OCI-LY1 (cell line): ENCODE measurements at regions not wholly inside any gene's neighbourhood (a gene's known extent, or its start where the extent isn't known, plus 50 kb on each side); places are given as distances from the start of the nearest gene placed in this dataset.

ENCODE experiments used
- H2AFZ ChIP-seq: fragments of 200-600 bp; sonication (generic), shearing (Covaris generic); 2 replicates; pipeline ENCODE4 v1.6.0; 2014; ENCODE audit warnings: antibody characterized with exemption, mild to moderate bottlenecking, low read length
- H3F3A ChIP-seq: fragments of 200-600 bp; sonication (generic), shearing (Covaris generic); 2 replicates; pipeline ENCODE4 v1.6.0; 2014; ENCODE audit warnings: mild to moderate bottlenecking, antibody characterized with exemption, low read length, moderate library complexity; ENCODE audit not compliant: insufficient read depth
- H3K27ac ChIP-seq: fragments of 200-600 bp; sonication (generic); 2 replicates; pipeline ENCODE4 v1.5.1; 2014; ENCODE audit warnings: low read length, mixed run types, mild to moderate bottlenecking, low read depth; ENCODE audit not compliant: poor library complexity, severe bottlenecking
- H3K27me3 ChIP-seq: fragments of 200-600 bp; sonication (generic); 2 replicates; pipeline ENCODE4 v1.6.0; 2014; ENCODE audit warnings: antibody characterized with exemption, mild to moderate bottlenecking, low read length, moderate library complexity; ENCODE audit not compliant: insufficient read depth
- H3K36me3 ChIP-seq: fragments of 200-600 bp; sonication (generic); 2 replicates; pipeline ENCODE4 v1.6.1; 2014; ENCODE audit warnings: mild to moderate bottlenecking, antibody characterized with exemption, low read length, moderate library complexity, mixed read lengths; ENCODE audit not compliant: insufficient read depth
- H3K4me1 ChIP-seq: fragments of 200-600 bp; sonication (generic); 2 replicates; pipeline ENCODE4 v1.5.1; 2014; ENCODE audit warnings: mild to moderate bottlenecking, low read length, moderate library complexity; ENCODE audit not compliant: insufficient read depth, severe bottlenecking
- H3K4me2 ChIP-seq: fragments of 200-600 bp; sonication (generic), shearing (Covaris generic); 2 replicates; pipeline ENCODE4 v1.6.1; 2014; ENCODE audit warnings: low read length
- H3K4me3 ChIP-seq: fragments of 200-600 bp; sonication (generic); 2 replicates; pipeline ENCODE4 v1.5.1; 2014; ENCODE audit warnings: low read length, low read depth, mild to moderate bottlenecking, mixed read lengths; ENCODE audit not compliant: poor library complexity, severe bottlenecking
- H3K79me2 ChIP-seq: fragments of 200-600 bp; shearing (Covaris generic); 2 replicates; pipeline ENCODE4 v1.6.1; 2016; ENCODE audit warnings: mixed run types, low read length, mixed read lengths; ENCODE audit not compliant: insufficient read depth
- H3K9ac ChIP-seq: fragments of 200-600 bp; sonication (generic), shearing (Covaris generic); 2 replicates; pipeline ENCODE4 v1.6.1; 2014; ENCODE audit warnings: mild to moderate bottlenecking, low read length, mixed read lengths
- H3K9me2 ChIP-seq: fragments of 200-600 bp; sonication (generic), shearing (Covaris generic); 2 replicates; pipeline ENCODE4 v1.6.1; 2014; ENCODE audit warnings: low read depth, mild to moderate bottlenecking, low read length, mixed read lengths
- H3K9me3 ChIP-seq: fragments of 200-600 bp; shearing (Covaris generic); 2 replicates; pipeline ENCODE4 v1.6.1; 2014; ENCODE audit warnings: low read length, mixed read lengths
- H4K20me1 ChIP-seq: fragments of 200-600 bp; sonication (generic), shearing (Covaris generic); 2 replicates; pipeline ENCODE4 v1.6.0; 2016; ENCODE audit warnings: mild to moderate bottlenecking, low read length; ENCODE audit not compliant: insufficient read depth
- CTCF ChIP-seq: fragments of 200-600 bp; sonication (generic), shearing (Covaris generic); IDR thresholded peaks from 2 replicates; pipeline ENCODE4 v1.5.1; 2017; ENCODE audit warnings: mild to moderate bottlenecking, antibody characterized with exemption, low read length, moderate library complexity, mixed read lengths
- EZH2 ChIP-seq: fragments of 200-600 bp; sonication (generic), shearing (Covaris generic); IDR thresholded peaks from 2 replicates; pipeline ENCODE4 v1.8.0; 2017; ENCODE audit warnings: borderline replicate concordance, mixed run types, mild to moderate bottlenecking, antibody characterized with exemption, low read length, moderate library complexity, mixed read lengths

DNA sequence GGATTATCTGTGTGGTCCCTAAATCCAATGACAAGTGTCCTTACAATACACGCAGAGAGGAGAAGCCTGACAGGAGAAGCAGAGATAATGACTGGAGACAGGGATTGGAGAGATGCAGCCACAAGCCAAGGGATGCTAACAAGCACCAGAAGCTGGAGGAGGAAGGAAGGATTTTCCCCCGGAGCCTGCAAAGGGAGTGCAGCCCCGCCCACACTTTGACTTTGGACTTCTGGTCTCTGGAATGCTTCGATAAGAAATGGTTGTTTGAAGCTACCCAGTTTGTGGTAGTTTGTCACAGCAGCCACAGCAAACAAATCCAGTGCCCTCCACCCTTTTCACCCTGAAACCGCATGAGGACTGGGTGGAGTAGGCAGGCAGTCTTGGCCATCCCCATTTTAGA, 77.2 kb upstream of the BOD1 start:
- Histone ChIP-seq H3K4me3 (no peak overlapping the region), H4K20me1 (no peaks in the 10 kb centered on the region), H3K9me3 (no peaks in the 10 kb centered on the region), H2AFZ (no peak overlapping the region), H3K79me2 (no peaks in the 10 kb centered on the region), H3K9ac (no peak overlapping the region), H3F3A (peaks cover 9% of the 10 kb centered on the region), H3K4me1 (peaks cover 84% of the 10 kb centered on the region), H3K36me3 (no peaks in the 10 kb centered on the region), H3K27me3 (no peaks in the 10 kb centered on the region), H3K4me2 (no peak overlapping the region), H3K27ac (peak overlapping the region; percentile 96), H3K9me2 (no peaks in the 10 kb centered on the region)
- TF ChIP-seq EZH2 (no peak), CTCF (no peak)

DNA sequence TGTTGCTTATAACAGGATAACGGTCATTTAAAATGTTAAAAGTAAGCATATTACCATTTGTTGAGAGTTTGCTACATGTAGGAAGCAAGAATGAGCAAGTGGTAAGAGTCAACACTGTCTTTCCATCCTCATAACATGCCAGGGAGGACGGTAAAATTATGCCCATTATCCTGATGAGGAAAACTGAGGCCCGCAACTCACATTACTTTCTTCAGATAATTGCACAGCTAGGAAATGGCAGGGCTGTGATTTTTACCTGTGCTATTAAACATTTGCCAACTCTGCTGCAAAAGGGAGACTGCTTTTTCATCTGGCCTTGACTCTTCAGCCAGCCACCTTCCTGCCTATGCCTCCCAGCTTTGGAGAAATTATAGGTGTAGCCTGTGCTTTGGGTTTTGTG, 79.8 kb upstream of the BOD1 start:
- TF ChIP-seq EZH2 (no peak), CTCF (no peak)
- H3K27me3 ChIP-seq = no peaks in the 10 kb centered on the region
- peak overlapping the region; percentile 76; the same call in 1 of the 2 replicates for H3K9ac ChIP-seq
- peaks cover 84% of the 10 kb centered on the region for H3K4me1 ChIP-seq
- peaks cover 9% of the 10 kb centered on the region for H3F3A ChIP-seq
- H4K20me1 ChIP-seq = no peaks in the 10 kb centered on the region
- H3K4me3 ChIP-seq = no peak overlapping the region
- no peak overlapping the region for H2AFZ ChIP-seq
- H3K36me3 ChIP-seq = no peaks in the 10 kb centered on the region
- no peaks in the 10 kb centered on the region for H3K9me2 ChIP-seq
- peak overlapping the region; percentile 97 for H3K27ac ChIP-seq
- no peaks in the 10 kb centered on the region for H3K79me2 ChIP-seq
- H3K9me3 ChIP-seq = no peaks in the 10 kb centered on the region
- H3K4me2 ChIP-seq = no peak overlapping the region; the same call in 1 of the 2 replicates

DNA sequence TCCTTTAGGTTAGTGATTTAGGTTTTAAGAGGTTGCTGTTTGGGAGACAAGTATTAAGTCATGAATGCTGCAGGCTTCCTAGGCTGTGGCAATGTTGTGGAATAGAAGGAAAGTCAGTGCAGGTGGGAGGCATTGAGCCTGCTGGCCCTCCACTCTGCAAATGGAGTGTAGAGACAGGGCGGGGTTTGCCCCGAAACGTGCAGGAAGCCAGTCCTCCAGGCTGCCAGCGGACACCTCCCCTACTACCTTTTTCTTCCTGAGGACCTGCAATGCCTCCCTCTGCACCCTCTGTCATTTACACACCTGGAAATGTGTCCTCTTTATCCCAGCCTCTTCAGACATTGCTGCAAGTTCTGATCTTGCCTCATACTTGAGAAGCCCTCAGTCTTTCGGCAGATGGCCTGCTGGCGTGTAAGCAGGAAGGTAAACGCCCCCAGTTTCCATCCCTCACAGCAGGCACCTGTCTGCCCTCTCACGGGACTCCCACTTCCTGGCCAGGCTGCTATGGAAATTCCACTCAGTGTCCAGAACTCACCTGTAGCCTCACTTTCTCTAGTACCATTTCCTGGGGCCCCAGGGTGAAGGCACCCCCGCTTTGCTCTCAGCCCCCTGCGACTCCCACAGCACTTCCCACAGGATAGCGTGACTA, 81.6 kb upstream of the BOD1 start:
- Histone ChIP-seq H3K27ac (peak overlapping the region; percentile 97), H3K4me2 (peak overlapping the region; percentile 75), H3F3A (peaks cover 9% of the 10 kb centered on the region), H3K4me3 (peak overlapping the region; percentile 55), H3K4me1 (peaks cover 91% of the 10 kb centered on the region), H3K27me3 (no peaks in the 10 kb centered on the region), H3K9me2 (no peaks in the 10 kb centered on the region), H4K20me1 (no peaks in the 10 kb centered on the region), H2AFZ (no peak overlapping the region), H3K9ac (peak overlapping the region; percentile 76), H3K9me3 (no peaks in the 10 kb centered on the region), H3K36me3 (no peaks in the 10 kb centered on the region), H3K79me2 (no peaks in the 10 kb centered on the region)
- no peak for TF ChIP-seq CTCF
- no peak for TF ChIP-seq EZH2
